IMR-90 (cell line): ENCODE measurements at regions not wholly inside any gene's neighbourhood (a gene's known extent, or its start where the extent isn't known, plus 50 kb on each side); places are given as distances from the start of the nearest gene placed in this dataset.

Experiments used
- ATAC-seq: fragments of 200-7000 bp; cut with Tn5 transposase; 2 replicates; pipeline ENCODE4 v1.9.1; 2020; ENCODE audit warnings: low read depth, mild to moderate bottlenecking, moderate library complexity
- BruUV-seq: library from RNA; stranded (reverse); fragments of 400-500 nt; replicated peaks from 2 replicates; lab custom pipeline; 2021; lab: Mats Ljungman, UMichigan
- CTCF ChIA-PET: fragments of 300-600 bp; formaldehyde crosslinking; extraction: SDS; loops from one replicate; lab custom pipeline; 2021; ENCODE audit warnings: antibody characterized with exemption; lab: Yijun Ruan, JAX
- POLR2A ChIA-PET: fragments of 300-600 bp; sonication (Branson Sonifier 250); formaldehyde crosslinking; loops from one replicate; lab custom pipeline; 2022; ENCODE audit warnings: antibody characterized with exemption; ENCODE audit not compliant: unreplicated experiment; lab: Charles Lee
- DNase-seq: peaks from one replicate; pipeline ENCODE4 v3.0.0; 2013
- H2AFZ ChIP-seq: replicated peaks from 2 replicates; pipeline ENCODE3; 2013; ENCODE audit warnings: low read length, mild to moderate bottlenecking; ENCODE audit not compliant: poor library complexity
- H2AK5ac ChIP-seq: 2 replicates; pipeline ENCODE4 v1.6.1; 2013; ENCODE audit warnings: low read depth, low read length, inconsistent platforms
- H2AK9ac ChIP-seq: replicated peaks from 2 replicates; pipeline ENCODE3; 2013; ENCODE audit warnings: mild to moderate bottlenecking, low read depth, low read length, moderate library complexity; ENCODE audit not compliant: poor library complexity
- H2BK120ac ChIP-seq: 2 replicates; pipeline ENCODE4 v1.6.1; 2013; ENCODE audit warnings: low read depth, low read length, inconsistent platforms
- H2BK15ac ChIP-seq: 3 replicates; pipeline ENCODE4 v1.6.1; 2013; ENCODE audit warnings: low read depth, low read length, inconsistent platforms
- H2BK20ac ChIP-seq: 2 replicates; pipeline ENCODE4 v1.6.1; 2013; ENCODE audit warnings: low read depth, mild to moderate bottlenecking, inconsistent platforms, low read length, moderate library complexity
- H2BK5ac ChIP-seq: 2 replicates; pipeline ENCODE4 v1.6.1; 2013; ENCODE audit warnings: mild to moderate bottlenecking, low read depth, low read length, inconsistent platforms; ENCODE audit not compliant: poor library complexity, severe bottlenecking
- H3K14ac ChIP-seq: replicated peaks from 2 replicates; pipeline ENCODE4 v1.6.1; 2013; ENCODE audit warnings: low read depth, low read length, inconsistent platforms
- H3K18ac ChIP-seq: 2 replicates; pipeline ENCODE4 v1.6.1; 2013; ENCODE audit warnings: low read depth, low read length, control low read depth
- H3K23ac ChIP-seq: 2 replicates; pipeline ENCODE4 v1.6.1; 2013; ENCODE audit warnings: low read depth, low read length, inconsistent platforms
- H3K27ac ChIP-seq: 2 replicates; pipeline ENCODE4 v1.5.1; 2013; ENCODE audit warnings: mild to moderate bottlenecking, control low read depth, low read length; ENCODE audit not compliant: insufficient read depth
- H3K27me3 ChIP-seq: 2 replicates; pipeline ENCODE4 v1.6.1; 2013; ENCODE audit warnings: low read length; ENCODE audit not compliant: control insufficient read depth, insufficient read depth
- H3K36me3 ChIP-seq: 2 replicates; pipeline ENCODE4 v1.6.1; 2013; ENCODE audit warnings: low read length, mixed read lengths; ENCODE audit not compliant: control insufficient read depth, insufficient read depth
- H3K4ac ChIP-seq: 2 replicates; pipeline ENCODE4 v1.6.1; 2013; ENCODE audit warnings: low read depth, low read length, inconsistent platforms
- H3K4me1 ChIP-seq: 2 replicates; pipeline ENCODE4 v1.6.1; 2013; ENCODE audit warnings: low read length, mixed read lengths; ENCODE audit not compliant: control insufficient read depth, insufficient read depth
- H3K4me2 ChIP-seq: 2 replicates; pipeline ENCODE4 v1.6.1; 2013; ENCODE audit warnings: low read depth, mild to moderate bottlenecking, control low read depth, low read length, moderate library complexity
- H3K4me3 ChIP-seq: 2 replicates; pipeline ENCODE4 v1.5.1; 2013; ENCODE audit warnings: low read depth, mild to moderate bottlenecking, control low read depth, low read length, moderate library complexity; ENCODE audit not compliant: insufficient read depth
- H3K56ac ChIP-seq: 2 replicates; pipeline ENCODE4 v1.6.1; 2013; ENCODE audit warnings: low read length, inconsistent platforms; ENCODE audit not compliant: insufficient read depth; ENCODE audit errors: extremely low read depth
- H3K79me1 ChIP-seq, 2 experiments: 2 replicates each; pipeline ENCODE4 v1.6.1; 2013; ENCODE audit warnings: low read length in 2 of 2, inconsistent platforms in 1 of 2, low read depth in 1 of 2
- H3K9ac ChIP-seq: 2 replicates; pipeline ENCODE4 v1.6.1; 2013; ENCODE audit warnings: low read depth, low read length, control low read depth
- H3K9me1 ChIP-seq: 2 replicates; pipeline ENCODE4 v1.6.1; 2013; ENCODE audit warnings: low read length, inconsistent platforms; ENCODE audit not compliant: insufficient read depth
- H3K9me3 ChIP-seq: 2 replicates; pipeline ENCODE4 v1.6.1; 2013; ENCODE audit warnings: low read length; ENCODE audit not compliant: control insufficient read depth, insufficient read depth
- H4K20me1 ChIP-seq: 2 replicates; pipeline ENCODE4 v1.6.1; 2013; ENCODE audit warnings: low read length, inconsistent platforms; ENCODE audit not compliant: insufficient read depth
- H4K5ac ChIP-seq: 2 replicates; pipeline ENCODE4 v1.6.1; 2013; ENCODE audit warnings: mild to moderate bottlenecking, low read depth, low read length, control low read depth
- H4K8ac ChIP-seq, 2 experiments: 2 replicates each; pipeline ENCODE4 v1.6.1; 2013; ENCODE audit warnings: low read depth in 2 of 2, low read length in 2 of 2, control low read depth in 1 of 2, inconsistent platforms in 1 of 2
- H4K91ac ChIP-seq: 2 replicates; pipeline ENCODE4 v1.6.1; 2013; ENCODE audit warnings: low read depth, low read length, inconsistent platforms; ENCODE audit not compliant: insufficient read depth
- BHLHE40 ChIP-seq: fragments of 150-350 bp; IDR thresholded peaks from 2 replicates; pipeline ENCODE4 v1.6.1; 2016; ENCODE audit warnings: mild to moderate bottlenecking, low read depth, low read length
- CEBPB ChIP-seq: IDR thresholded peaks from 2 replicates; pipeline ENCODE4 v1.6.1; 2012; ENCODE audit warnings: low read depth, low read length, improper control_type of control experiment
- CHD1 ChIP-seq: IDR thresholded peaks from 2 replicates; pipeline ENCODE4 v1.6.1; 2012; ENCODE audit warnings: low read depth, low read length, improper control_type of control experiment
- FOS ChIP-seq: fragments of 150-350 bp; IDR thresholded peaks from 2 replicates; pipeline ENCODE4 v1.6.1; 2016; ENCODE audit warnings: low read depth, low read length
- MAFK ChIP-seq: IDR thresholded peaks from 2 replicates; pipeline ENCODE4 v1.6.1; 2012; ENCODE audit warnings: low read depth, low read length, improper control_type of control experiment
- MAZ ChIP-seq: IDR thresholded peaks from 2 replicates; pipeline ENCODE4 v1.6.1; 2012; ENCODE audit warnings: low read depth, mild to moderate bottlenecking, low read length, improper control_type of control experiment, moderate library complexity, borderline replicate concordance
- MXI1 ChIP-seq: IDR thresholded peaks from 2 replicates; pipeline ENCODE4 v1.6.1; 2012; ENCODE audit warnings: low read depth, mild to moderate bottlenecking, low read length, moderate library complexity, borderline replicate concordance
- NFE2L2 ChIP-seq: fragments of 150-350 bp; IDR thresholded peaks from 2 replicates; pipeline ENCODE4 v1.6.1; 2016; ENCODE audit warnings: low read depth, mild to moderate bottlenecking, low read length
- POLR2A ChIP-seq: IDR thresholded peaks from 2 replicates; pipeline ENCODE4 v1.6.1; 2012; ENCODE audit warnings: mild to moderate bottlenecking, low read depth, low read length
- RAD21 ChIP-seq: IDR thresholded peaks from 2 replicates; pipeline ENCODE4 v1.6.1; 2012; ENCODE audit warnings: low read length, improper control_type of control experiment
- RCOR1 ChIP-seq: IDR thresholded peaks from 2 replicates; pipeline ENCODE4 v1.6.1; 2012; ENCODE audit warnings: mild to moderate bottlenecking, low read length, improper control_type of control experiment; ENCODE audit not compliant: insufficient replicate concordance
- SMC3 ChIP-seq: fragments of 150-350 bp; IDR thresholded peaks from 2 replicates; pipeline ENCODE4 v1.6.1; 2016; ENCODE audit warnings: low read depth, mild to moderate bottlenecking, antibody characterized with exemption, low read length, moderate library complexity
- USF2 ChIP-seq: fragments of 150-350 bp; IDR thresholded peaks from 2 replicates; pipeline ENCODE4 v1.6.1; 2017; ENCODE audit warnings: mild to moderate bottlenecking, antibody characterized with exemption, low read length, low read depth
- WGBS, 2 experiments: methylation state at CpG; one replicate each; pipeline versions ENCODE4 v1.1.5 to v1.1.7; 2013; ENCODE audit warnings: missing lambda C conversion rate in 2 of 2; ENCODE audit not compliant: insufficient read length in 1 of 2; ENCODE audit errors: extremely low coverage in 2 of 2; 5-methylcytosine and 5-hydroxymethylcytosine counted together
- dilution Hi-C: fragments of 300-500 bp; cut with HindIII; formaldehyde crosslinking; loops from one replicate; pipeline ENCODE4 v1.14.3; 2018; ENCODE audit warnings: low sequenced_read_pairs; ENCODE audit not compliant: unreplicated experiment
- in situ Hi-C: fragments of 300-500 bp; cut with MboI; formaldehyde crosslinking; loops from 3 replicates; pipeline ENCODE4 v1.14.3; 2019; ENCODE audit warnings: low sequenced_read_pairs, inconsistent platforms, mixed read lengths
- intact Hi-C: fragments of 100-400 bp; cut with micrococcal nuclease; formaldehyde crosslinking; loops from 2 replicates; pipeline ENCODE4 v1.10.0; 2022

DNA sequence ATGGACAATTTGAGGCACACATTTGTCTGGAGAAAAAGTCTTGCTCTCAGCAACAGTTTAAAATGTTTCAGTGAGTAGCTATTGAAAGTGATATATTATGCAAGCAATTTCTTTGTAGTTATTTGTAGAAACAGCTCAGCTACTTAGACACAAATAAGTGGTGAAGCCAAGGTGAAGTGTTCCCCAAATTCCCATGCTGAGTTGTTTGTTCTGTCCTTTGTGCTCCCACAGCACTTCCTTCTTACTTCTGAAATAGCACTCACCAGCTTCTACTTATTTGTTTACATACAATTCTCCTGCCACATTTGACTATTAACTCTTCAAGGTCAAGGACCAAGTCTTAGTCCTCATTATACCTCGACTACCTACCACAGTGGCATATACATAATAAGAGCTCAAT is 638.6 kb upstream of the LRRC4C start:
- Histone ChIP-seq H3K14ac (no peak overlapping the region), H3K4me2 (no peak overlapping the region), H3K56ac (no peak overlapping the region), H3K4me1 (no peaks in the 10 kb centered on the region), H3K27me3 (no peaks in the 10 kb centered on the region), H3K9me1 (no peaks in the 10 kb centered on the region), H3K79me1 (no peaks in the 10 kb centered on the region), H2BK120ac (no peak overlapping the region), H3K9me3 (peaks cover 2% of the 10 kb centered on the region; the same call in 1 of the 2 replicates), H4K91ac (no peak overlapping the region), H3K9ac (no peak overlapping the region), H2AK5ac (no peak overlapping the region), H2BK15ac (no peak overlapping the region), H2AK9ac (no peak overlapping the region), H3K18ac (no peak overlapping the region), H3K23ac (no peak overlapping the region), H2BK5ac (no peak overlapping the region), H2BK20ac (no peak overlapping the region), H4K5ac (no peak overlapping the region), H3K27ac (no peak overlapping the region), H3K36me3 (no peaks in the 10 kb centered on the region), H2AFZ (no peak overlapping the region), H4K8ac (no peak overlapping the region), H3K4ac (no peak overlapping the region), H3K4me3 (no peak overlapping the region), H4K20me1 (no peaks in the 10 kb centered on the region)
- ChIA-PET CTCF (no interaction called here), POLR2A (no interaction called here)
- dilution Hi-C loops (no loop called here), in situ Hi-C loops (no loop called here), intact Hi-C loops (no loop called here)
- no peak for DNase-seq
- no TSS peak for BruUV-seq
- ATAC-seq: no peak
- no peak for TF ChIP-seq MAFK
- no peak for TF ChIP-seq NFE2L2
- no peak for TF ChIP-seq USF2
- no peak for TF ChIP-seq RAD21
- no peak for TF ChIP-seq RCOR1
- TF ChIP-seq MXI1: no peak
- TF ChIP-seq POLR2A: no peak
- no peak for TF ChIP-seq CHD1
- TF ChIP-seq SMC3: no peak
- TF ChIP-seq MAZ: no peak
- no peak for TF ChIP-seq CEBPB
- TF ChIP-seq BHLHE40: no peak
- TF ChIP-seq FOS: no peak
- WGBS, 2 experiments: no CpG with 5 or more reads among the region's 1 CpG
